Glutamatergic neuron (in vitro differentiated cells): ENCODE measurements at regions not wholly inside any gene's neighbourhood (a gene's known extent, or its start where the extent isn't known, plus 50 kb on each side); places are given as distances from the start of the nearest gene placed in this dataset.

Experiments
- DNase-seq: peaks from one replicate; pipeline ENCODE4 v3.0.0; 2022
- H3K27ac Mint-ChIP-seq: one replicate; pipeline ENCODE4 v1.8.0; 2020; ENCODE audit warnings: mild to moderate bottlenecking, mixed read lengths, inconsistent platforms; ENCODE audit not compliant: unreplicated experiment
- H3K27me3 Mint-ChIP-seq: one replicate; pipeline ENCODE4 v1.8.0; 2020; ENCODE audit warnings: mild to moderate bottlenecking, moderate library complexity, mixed read lengths, inconsistent platforms; ENCODE audit not compliant: unreplicated experiment
- H3K36me3 Mint-ChIP-seq: one replicate; pipeline ENCODE4 v1.8.0; 2020; ENCODE audit warnings: mild to moderate bottlenecking, mixed read lengths, inconsistent platforms; ENCODE audit not compliant: unreplicated experiment
- H3K4me1 Mint-ChIP-seq: one replicate; pipeline ENCODE4 v1.8.0; 2020; ENCODE audit warnings: mild to moderate bottlenecking, low read depth, mixed read lengths, inconsistent platforms; ENCODE audit not compliant: unreplicated experiment
- H3K4me3 Mint-ChIP-seq: one replicate; pipeline ENCODE4 v1.8.0; 2020; ENCODE audit warnings: mild to moderate bottlenecking, mixed read lengths, inconsistent platforms; ENCODE audit not compliant: unreplicated experiment
- H3K9me3 Mint-ChIP-seq: one replicate; pipeline ENCODE4 v1.8.0; 2020; ENCODE audit warnings: mild to moderate bottlenecking, moderate library complexity, mixed read lengths, inconsistent platforms; ENCODE audit not compliant: unreplicated experiment
- CTCF ChIP-seq: fragments of 200-600 bp; sonication (generic); IDR thresholded peaks from one replicate; pipeline ENCODE4 v1.5.0; 2021; ENCODE audit not compliant: partially characterized antibody, unreplicated experiment

- Mint-ChIP-seq H3K27me3 (peaks cover 4% of the 10 kb centered on the region), H3K4me1 (peaks cover 11% of the 10 kb centered on the region), H3K27ac (no peak overlapping the region), H3K36me3 (no peaks in the 10 kb centered on the region), H3K4me3 (no peak overlapping the region), H3K9me3 (peaks cover 2% of the 10 kb centered on the region)
- no peak for TF ChIP-seq CTCF
- no peak for DNase-seq
Measured at GRCh38 chr19:29378543-29379080, 147.2 kb upstream of the VSTM2B start.

GRCh38 chr19:29379257-29380021 is 146.4 kb upstream of the VSTM2B start:
- DNase-seq: no peak
- no peak overlapping the region for H3K4me3 Mint-ChIP-seq
- peaks cover 14% of the 10 kb centered on the region for H3K4me1 Mint-ChIP-seq
- H3K27me3 Mint-ChIP-seq: peaks cover 4% of the 10 kb centered on the region
- H3K27ac Mint-ChIP-seq: no peak overlapping the region
- peaks cover 4% of the 10 kb centered on the region for H3K9me3 Mint-ChIP-seq
- no peaks in the 10 kb centered on the region for H3K36me3 Mint-ChIP-seq
- no peak for TF ChIP-seq CTCF

GRCh38 chr19:29380581-29380980 is 145.2 kb upstream of the VSTM2B start:
- Mint-ChIP-seq H3K27ac (no peak overlapping the region), H3K4me3 (no peak overlapping the region), H3K4me1 (peaks cover 15% of the 10 kb centered on the region), H3K36me3 (no peaks in the 10 kb centered on the region), H3K27me3 (peaks cover 4% of the 10 kb centered on the region), H3K9me3 (peaks cover 4% of the 10 kb centered on the region)
- no peak for TF ChIP-seq CTCF
- no peak for DNase-seq

GRCh38 chr19:29381353-29382203 is 144.2 kb upstream of the VSTM2B start:
- Mint-ChIP-seq H3K9me3 (peaks cover 4% of the 10 kb centered on the region), H3K27me3 (peaks cover 4% of the 10 kb centered on the region), H3K36me3 (no peaks in the 10 kb centered on the region), H3K4me1 (peaks cover 15% of the 10 kb centered on the region), H3K27ac (no peak overlapping the region), H3K4me3 (no peak overlapping the region)
- no peak for DNase-seq
- no peak for TF ChIP-seq CTCF
